ENCODE measurements at regions not wholly inside any gene's neighbourhood (a gene's known extent, or its start where the extent isn't known, plus 50 kb on each side); places are given as distances from the start of the nearest gene placed in this dataset.

DNA sequence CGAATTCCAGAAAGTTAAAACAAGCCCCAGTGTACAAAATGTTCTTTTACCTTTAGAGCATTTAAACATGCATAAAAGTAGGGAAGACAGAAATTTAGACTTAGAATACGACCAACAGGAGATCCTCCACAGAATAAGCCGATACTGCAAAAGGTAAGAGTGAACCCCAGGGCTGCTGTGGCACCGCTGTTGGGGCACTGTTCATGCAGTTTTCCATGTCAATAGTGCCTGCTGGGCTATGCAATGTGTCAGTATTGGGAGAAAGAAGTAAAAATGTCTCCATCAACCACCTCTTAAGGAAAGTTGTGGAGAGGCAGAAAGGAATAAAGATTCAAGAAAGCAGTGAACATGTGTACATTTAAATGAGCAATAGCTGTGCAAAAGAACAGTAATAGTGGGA is 326.5 kb upstream of the SEMA3C start:
- intact Hi-C loops (cut with micrococcal nuclease): no loop called here
- ATAC-seq (ENCODE audit: low read depth) (no peak), DNase-seq (no peak)
- ChIA-PET POLR2A (no interaction called here), CTCF (no interaction called here)
- TF ChIP-seq, protein P1, sequence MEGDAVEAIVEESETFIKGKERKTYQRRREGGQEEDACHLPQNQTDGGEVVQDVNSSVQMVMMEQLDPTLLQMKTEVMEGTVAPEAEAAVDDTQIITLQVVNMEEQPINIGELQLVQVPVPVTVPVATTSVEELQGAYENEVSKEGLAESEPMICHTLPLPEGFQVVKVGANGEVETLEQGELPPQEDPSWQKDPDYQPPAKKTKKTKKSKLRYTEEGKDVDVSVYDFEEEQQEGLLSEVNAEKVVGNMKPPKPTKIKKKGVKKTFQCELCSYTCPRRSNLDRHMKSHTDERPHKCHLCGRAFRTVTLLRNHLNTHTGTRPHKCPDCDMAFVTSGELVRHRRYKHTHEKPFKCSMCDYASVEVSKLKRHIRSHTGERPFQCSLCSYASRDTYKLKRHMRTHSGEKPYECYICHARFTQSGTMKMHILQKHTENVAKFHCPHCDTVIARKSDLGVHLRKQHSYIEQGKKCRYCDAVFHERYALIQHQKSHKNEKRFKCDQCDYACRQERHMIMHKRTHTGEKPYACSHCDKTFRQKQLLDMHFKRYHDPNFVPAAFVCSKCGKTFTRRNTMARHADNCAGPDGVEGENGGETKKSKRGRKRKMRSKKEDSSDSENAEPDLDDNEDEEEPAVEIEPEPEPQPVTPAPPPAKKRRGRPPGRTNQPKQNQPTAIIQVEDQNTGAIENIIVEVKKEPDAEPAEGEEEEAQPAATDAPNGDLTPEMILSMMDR (IDR thresholded peaks at IDR 0.05): no peak
- TF ChIP-seq EZH2 (IDR thresholded peaks at IDR 0.05; ENCODE audit: borderline replicate concordance, insufficient read depth, low read depth, low read length, poor library complexity, severe bottlenecking): no peak
- Mint-ChIP-seq H3K4me3 (no peak overlapping the region), H3K4me1 (no peaks in the 10 kb centered on the region), H3K27ac (no peak overlapping the region), H3K27me3 (no peaks in the 10 kb centered on the region), H3K9me3 (ENCODE audit: insufficient read depth) (peaks cover 7% of the 10 kb centered on the region)
- peaks cover 0 to 3% (median 0%) of the 10 kb centered on the region in 3 donors for H3K9me3 ChIP-seq (ENCODE audit: control extremely low read depth in 1 of 3, control insufficient read depth in 2 of 3, insufficient read depth in 1 of 3, low read length in 2 of 3)
- no peaks in the 10 kb centered on the region for H3K27me3 ChIP-seq (replicated peaks in 1 of 4; ENCODE audit: control extremely low read depth in 1 of 4, control insufficient read depth in 3 of 4, insufficient read depth in 4 of 4, low read length in 3 of 4)
- no peaks in the 10 kb centered on the region for H3K4me1 ChIP-seq (ENCODE audit: control insufficient read depth in 2 of 2, insufficient read depth in 2 of 2, low read length in 2 of 2)
- H4K20me1 ChIP-seq (ENCODE audit: control insufficient read depth, insufficient read depth, low read length, poor library complexity, severe bottlenecking): no peaks in the 10 kb centered on the region
- no peak overlapping the region for H3K27ac ChIP-seq (ENCODE audit: low read length in 2 of 2)
- WGBS (ENCODE audit: insufficient coverage): 100% methylated on average over 2 of the region's 4 CpGs
- no peak overlapping the region for H3K4me3 ChIP-seq (ENCODE audit: control extremely low read depth in 1 of 5, extremely low read depth in 1 of 5, insufficient read depth in 1 of 5, low read depth in 2 of 5, low read length in 4 of 5)
- no peak overlapping the region for H3K9ac ChIP-seq (ENCODE audit: low read length)
- no peak overlapping the region for H2AFZ ChIP-seq (ENCODE audit: insufficient read depth, low read depth, low read length, poor library complexity, severe bottlenecking)
- no peak overlapping the region for H3K4me2 ChIP-seq (replicated peaks; ENCODE audit: low read depth, low read length, poor library complexity, severe bottlenecking)
- H3K36me3 ChIP-seq (replicated peaks in 1 of 2; ENCODE audit: control extremely low read depth in 1 of 2, control insufficient read depth in 1 of 2, extremely low read depth in 1 of 2, insufficient read depth in 2 of 2, low read length in 1 of 2): no peaks in the 10 kb centered on the region
- H3K79me2 ChIP-seq (ENCODE audit: control insufficient read depth, insufficient read depth, low read length): no peaks in the 10 kb centered on the region

DNA sequence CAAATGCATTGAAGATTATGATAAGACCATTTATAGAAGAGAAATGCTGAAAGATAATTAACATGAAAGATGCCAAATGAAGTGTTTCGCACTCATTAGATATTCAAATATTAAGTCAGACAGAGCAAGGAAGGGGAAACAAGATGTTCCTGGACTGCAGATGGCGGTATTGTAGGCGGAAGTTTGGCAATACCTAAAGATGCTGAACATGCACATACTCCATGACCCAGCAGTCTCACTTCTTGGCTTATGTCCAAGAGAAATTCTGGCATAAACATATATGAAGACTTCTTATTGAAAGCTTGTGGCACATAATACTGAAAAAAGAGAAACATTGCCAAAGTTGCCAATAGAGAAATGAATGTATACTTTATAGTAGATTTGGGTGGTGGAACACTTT is 325.4 kb upstream of the SEMA3C start:
- no peak overlapping the region for H3K9ac ChIP-seq (ENCODE audit: low read length)
- H3K4me2 ChIP-seq (replicated peaks; ENCODE audit: low read depth, low read length, poor library complexity, severe bottlenecking): no peak overlapping the region
- DNase-seq: no peak
- ChIA-PET POLR2A (no interaction called here), CTCF (no interaction called here)
- no peak overlapping the region for H3K27ac Mint-ChIP-seq
- TF ChIP-seq EZH2 (IDR thresholded peaks at IDR 0.05; ENCODE audit: borderline replicate concordance, insufficient read depth, low read depth, low read length, poor library complexity, severe bottlenecking): no peak
- TF ChIP-seq, protein P1 (IDR thresholded peaks at IDR 0.05): no peak
- WGBS (ENCODE audit: insufficient coverage): no CpG with 5 or more reads among the region's 3 CpGs
- no peak overlapping the region for H2AFZ ChIP-seq (ENCODE audit: insufficient read depth, low read depth, low read length, poor library complexity, severe bottlenecking)
- no peaks in the 10 kb centered on the region for H3K79me2 ChIP-seq (ENCODE audit: control insufficient read depth, insufficient read depth, low read length)
- no peak for ATAC-seq (ENCODE audit: low read depth)
- no peaks in the 10 kb centered on the region for H3K36me3 ChIP-seq (replicated peaks in 1 of 2; ENCODE audit: control extremely low read depth in 1 of 2, control insufficient read depth in 1 of 2, extremely low read depth in 1 of 2, insufficient read depth in 2 of 2, low read length in 1 of 2)
- H3K4me3 ChIP-seq (ENCODE audit: control extremely low read depth in 1 of 5, extremely low read depth in 1 of 5, insufficient read depth in 1 of 5, low read depth in 2 of 5, low read length in 4 of 5): no peak overlapping the region
- no peak overlapping the region for H3K27ac ChIP-seq (ENCODE audit: low read length in 2 of 2)
- no peaks in the 10 kb centered on the region for H3K27me3 Mint-ChIP-seq
- H3K9me3 ChIP-seq (ENCODE audit: control extremely low read depth in 1 of 3, control insufficient read depth in 2 of 3, insufficient read depth in 1 of 3, low read length in 2 of 3): peaks cover 0 to 3% (median 0%) of the 10 kb centered on the region in 3 donors
- no peaks in the 10 kb centered on the region for H4K20me1 ChIP-seq (ENCODE audit: control insufficient read depth, insufficient read depth, low read length, poor library complexity, severe bottlenecking)
- H3K27me3 ChIP-seq (replicated peaks in 1 of 4; ENCODE audit: control extremely low read depth in 1 of 4, control insufficient read depth in 3 of 4, insufficient read depth in 4 of 4, low read length in 3 of 4): no peaks in the 10 kb centered on the region
- peaks cover 7% of the 10 kb centered on the region for H3K9me3 Mint-ChIP-seq (ENCODE audit: insufficient read depth)
- H3K4me1 Mint-ChIP-seq: no peaks in the 10 kb centered on the region
- H3K4me1 ChIP-seq (ENCODE audit: control insufficient read depth in 2 of 2, insufficient read depth in 2 of 2, low read length in 2 of 2): no peaks in the 10 kb centered on the region
- intact Hi-C loops (cut with micrococcal nuclease): no loop called here
- no peak overlapping the region for H3K4me3 Mint-ChIP-seq

All from B cell (primary cell).